Spleen (tissue), 11 donors: ENCODE measurements at regions not wholly inside any gene's neighbourhood (a gene's known extent, or its start where the extent isn't known, plus 50 kb on each side); places are given as distances from the start of the nearest gene placed in this dataset.

Experiments used
- DNase-seq: peaks from one replicate; pipeline ENCODE4 v3.0.0-alpha.2; 2020
- H3K27ac ChIP-seq, 8 donors: fragments of 200-600 bp; sonication (generic) in 7 of 8; 1 replicate in 4 of 8; 2 replicates in 4 of 8; pipeline versions ENCODE4 v1.5.0 to v1.8.0; 2016 to 2021; ENCODE audit warnings: inconsistent platforms in 4 of 8, mild to moderate bottlenecking in 4 of 8, moderate library complexity in 1 of 8
- H3K27me3 ChIP-seq, 7 donors: fragments of 200-600 bp; sonication (generic) in 6 of 7; replicated peaks in 1 of 7; 1 replicate in 4 of 7; 2 replicates in 3 of 7; pipeline versions ENCODE4 v1.5.0 to v1.8.0; 2016 to 2021; ENCODE audit warnings: inconsistent platforms in 3 of 7, mild to moderate bottlenecking in 1 of 7
- H3K36me3 ChIP-seq, 6 donors: fragments of 200-600 bp; sonication (generic) in 5 of 6; 1 replicate in 4 of 6; 2 replicates in 2 of 6; pipeline versions ENCODE4 v1.5.0 to v1.8.0; 2016 to 2021; ENCODE audit warnings: inconsistent platforms in 2 of 6
- H3K4me1 ChIP-seq, 6 donors: fragments of 200-600 bp; sonication (generic) in 5 of 6; 1 replicate in 3 of 6; 2 replicates in 3 of 6; pipeline versions ENCODE4 v1.5.0 to v1.8.0; 2016 to 2021; ENCODE audit warnings: inconsistent platforms in 3 of 6
- H3K4me3 ChIP-seq, 8 donors: fragments of 200-600 bp; sonication (generic) in 7 of 8; 1 replicate in 4 of 8; 2 replicates in 4 of 8; pipeline versions ENCODE4 v1.5.0 to v1.8.0; 2016 to 2021; ENCODE audit warnings: inconsistent platforms in 4 of 8, mild to moderate bottlenecking in 4 of 8, moderate library complexity in 2 of 8
- H3K9me3 ChIP-seq, 8 donors: fragments of 200-600 bp; sonication (generic) in 7 of 8; 1 replicate in 4 of 8; 2 replicates in 4 of 8; pipeline versions ENCODE4 v1.5.0 to v1.8.0; 2016 to 2021; ENCODE audit warnings: inconsistent platforms in 4 of 8
- CTCF ChIP-seq, 11 experiments: fragments of 200-600 bp in 7 of 11; fragments of 450-650 bp in 4 of 11; sonication (generic) in 4 of 11; IDR thresholded peaks in 8 of 11; conservative IDR thresholded peaks in 3 of 11; 1 replicate in 7 of 11; 2 replicates in 4 of 11; pipeline versions ENCODE4 v1.4.0 to v1.8.0; 2016 to 2021; ENCODE audit warnings: antibody characterized with exemption in 11 of 11, inconsistent platforms in 4 of 11, mild to moderate bottlenecking in 1 of 11
- POLR2A ChIP-seq, 3 donors: fragments of 450-650 bp; IDR thresholded peaks; one replicate each; pipeline ENCODE4 v1.5.1; 2017; ENCODE audit warnings: antibody characterized with exemption in 3 of 3, mild to moderate bottlenecking in 1 of 3
- POLR2AphosphoS5 ChIP-seq, 3 donors: sonication (generic); formaldehyde crosslinking; IDR thresholded peaks; one replicate each; pipeline ENCODE4 v1.5.1; 2017; ENCODE audit warnings: antibody characterized with exemption in 3 of 3
- WGBS, 5 donors: extraction: QIAGEN DNeasy Blood & Tissue Kit in 3 of 5; methylation state at CpG; one replicate each; pipeline versions ENCODE4 v1.1.5 to v1.1.7; 2013 to 2018; 5-methylcytosine and 5-hydroxymethylcytosine counted together
- intact Hi-C: fragments of 100-400 bp; cut with DNase I; formaldehyde crosslinking; loops from one replicate; pipeline ENCODE4 v1.15.0; 2023; ENCODE audit warnings: low total_unique reads
- donor health status: healthy with polysubstance abuse.
- donor health status: DM: no; HTN: no; CAD: no; lungs with moderate emphysema.
- donor health status: DM: no; HTN: no; CAD: no.
- donor health status: Bipolar disorder and iron deficiency.
- donor health status: healthy.
- donor health status: DM: no; HTN: no; CAD: no.
- donor health status: DM: yes; HTN: yes; CAD: no.

GRCh38 chr18:74023220-74023619 is 124.4 kb downstream of the FBXO15 start:
- intact Hi-C loops = no loop called here
- no peaks in the 10 kb centered on the region for H3K27me3 ChIP-seq
- no peaks in the 10 kb centered on the region for H3K9me3 ChIP-seq
- H3K4me3 ChIP-seq = no peak overlapping the region
- H3K36me3 ChIP-seq = no peaks in the 10 kb centered on the region
- H3K27ac ChIP-seq = no peak overlapping the region
- TF ChIP-seq POLR2A (IDR thresholded peaks at IDR 0.05) (no peak), CTCF (IDR thresholded peaks at IDR 0.05 in 8 of 11, conservative IDR thresholded peaks at IDR 0.05 in 3 of 11) (no peak), POLR2AphosphoS5 (IDR thresholded peaks at IDR 0.05) (no peak)
- no peak for DNase-seq
- no peaks in the 10 kb centered on the region for H3K4me1 ChIP-seq
- WGBS, 5 donors = 44 to 56% (median 48%) methylated on average over 3 of the region's 3 CpGs

- intact Hi-C loops = no loop called here
- no peaks in the 10 kb centered on the region for H3K27me3 ChIP-seq
- H3K36me3 ChIP-seq = no peaks in the 10 kb centered on the region
Measured at GRCh38 chr18:74019864-74020263, 127.8 kb downstream of the FBXO15 start.

GRCh38 chr18:74013955-74014354 is 133.7 kb downstream of the FBXO15 start:
- no peak for TF ChIP-seq CTCF (IDR thresholded peaks at IDR 0.05 in 8 of 11, conservative IDR thresholded peaks at IDR 0.05 in 3 of 11)
- TF ChIP-seq POLR2A (IDR thresholded peaks at IDR 0.05) = no peak
- TF ChIP-seq POLR2AphosphoS5 (IDR thresholded peaks at IDR 0.05) = peak in 1 of 3 donors; percentile 35
- Histone ChIP-seq H3K27me3 (peaks cover 0 to 3% (median 0%) of the 10 kb centered on the region in 7 donors), H3K4me3 (no peak overlapping the region), H3K9me3 (peaks cover 0 to 6% (median 0%) of the 10 kb centered on the region in 8 donors), H3K27ac (peak overlapping the region in 3 of 8 donors; percentile 42 to 60 (median 53)), H3K36me3 (no peaks in the 10 kb centered on the region), H3K4me1 (peaks cover 0 to 10% (median 0%) of the 10 kb centered on the region in 6 donors)
- DNase-seq = no peak
- intact Hi-C loops = no loop called here
- 39 to 62% (median 42%) methylated on average over 5 of the region's 5 CpGs for WGBS, 5 donors

More at GRCh38 chr18:74019864-74020263, 127.8 kb downstream of the FBXO15 start:
- H3K4me1 ChIP-seq = no peaks in the 10 kb centered on the region
- H3K4me3 ChIP-seq = no peak overlapping the region
- 77 to 92% (median 81%) methylated on average over 3 of the region's 3 CpGs for WGBS, 5 donors
- no peaks in the 10 kb centered on the region for H3K9me3 ChIP-seq
- no peak overlapping the region for H3K27ac ChIP-seq
- TF ChIP-seq CTCF (IDR thresholded peaks at IDR 0.05 in 8 of 11, conservative IDR thresholded peaks at IDR 0.05 in 3 of 11) (no peak), POLR2A (IDR thresholded peaks at IDR 0.05) (no peak), POLR2AphosphoS5 (IDR thresholded peaks at IDR 0.05) (no peak)
- no peak for DNase-seq

GRCh38 chr18:74012954-74013630 is 134.5 kb downstream of the FBXO15 start:
- intact Hi-C loops = no loop called here
- H3K27ac ChIP-seq = peak overlapping the region in 4 of 8 donors; percentile 9 to 60 (median 48)
- WGBS, 5 donors = 77 to 93% (median 82%) methylated on average over 14 of the region's 14 CpGs

More at GRCh38 chr18:74012954-74013630, 134.5 kb downstream of the FBXO15 start:
- no peak for DNase-seq
- TF ChIP-seq POLR2AphosphoS5 (IDR thresholded peaks at IDR 0.05) (no peak), CTCF (IDR thresholded peaks at IDR 0.05 in 8 of 11, conservative IDR thresholded peaks at IDR 0.05 in 3 of 11) (no peak), POLR2A (IDR thresholded peaks at IDR 0.05) (no peak)
- Histone ChIP-seq H3K4me3 (no peak overlapping the region), H3K36me3 (no peaks in the 10 kb centered on the region), H3K9me3 (peaks cover 0 to 6% (median 0%) of the 10 kb centered on the region in 8 donors), H3K27me3 (peaks cover 0 to 3% (median 0%) of the 10 kb centered on the region in 7 donors), H3K4me1 (peaks cover 0 to 10% (median 0%) of the 10 kb centered on the region in 6 donors)
